ENCODE measurements at regions not wholly inside any gene's neighbourhood (a gene's known extent, or its start where the extent isn't known, plus 50 kb on each side); places are given as distances from the start of the nearest gene placed in this dataset.

- DNase-seq (ENCODE audit: extremely low spot score): no peak
- CTCF ChIA-PET: interaction anchor here (0.7 to 1.6 kb wide), 7 partner anchors 8 to 319 kb away, joined by 3 to 4 read pairs (median 4); no protein-coding TSS in a partner anchor
- no peak for TF ChIP-seq CTCF (IDR thresholded peaks at IDR 0.05; ENCODE audit: control extremely low read depth, extremely low read depth, low read depth, missing control alignments)
- POLR2A ChIA-PET: no interaction called here
Observed at GRCh38 chr6:148146717-148147462, 195.7 kb upstream of the SASH1 start.

GRCh38 chr6:148147463-148147830, 195.2 kb upstream of the SASH1 start:
- ChIA-PET CTCF (interaction anchor here (0.7 to 3.2 kb wide), 8 partner anchors 8 to 319 kb away, joined by 3 to 13 read pairs (median 4); no protein-coding TSS in a partner anchor), POLR2A (no interaction called here)
- no peak for TF ChIP-seq CTCF (IDR thresholded peaks at IDR 0.05; ENCODE audit: control extremely low read depth, extremely low read depth, low read depth, missing control alignments)
- no peak for DNase-seq (ENCODE audit: extremely low spot score)

GRCh38 chr6:148151896-148152643, 190.6 kb upstream of the SASH1 start:
- ChIA-PET POLR2A (no interaction called here), CTCF (interaction anchor here (0.8 to 3.5 kb wide), 3 partner anchors 13 to 17 kb away, joined by 3 to 13 read pairs (median 4); no protein-coding TSS in a partner anchor)
- no peak for DNase-seq (ENCODE audit: extremely low spot score)
- TF ChIP-seq CTCF (IDR thresholded peaks at IDR 0.05; ENCODE audit: control extremely low read depth, extremely low read depth, low read depth, missing control alignments): no peak

- POLR2A ChIA-PET: no interaction called here
Observed at GRCh38 chr6:148154668-148155067, 188.0 kb upstream of the SASH1 start.

GRCh38 chr6:148155293-148155692, 187.3 kb upstream of the SASH1 start:
- TF ChIP-seq CTCF (IDR thresholded peaks at IDR 0.05; ENCODE audit: control extremely low read depth, extremely low read depth, low read depth, missing control alignments): no peak
- CTCF ChIA-PET: interaction anchor here (0.7 to 3.4 kb wide), 3 partner anchors 8 to 12 kb away, joined by 3 to 18 read pairs (median 3); no protein-coding TSS in a partner anchor
- no peak for DNase-seq (ENCODE audit: extremely low spot score)
- POLR2A ChIA-PET: no interaction called here

More at GRCh38 chr6:148154668-148155067, 188.0 kb upstream of the SASH1 start:
- CTCF ChIA-PET: interaction anchor here (1.3 to 3.4 kb wide), 3 partner anchors 10 to 13 kb away, joined by 3 to 18 read pairs (median 12); no protein-coding TSS in a partner anchor
- DNase-seq (ENCODE audit: extremely low spot score): no peak
- no peak for TF ChIP-seq CTCF (IDR thresholded peaks at IDR 0.05; ENCODE audit: control extremely low read depth, extremely low read depth, low read depth, missing control alignments)

GRCh38 chr6:148157841-148158240, 184.8 kb upstream of the SASH1 start:
- CTCF ChIA-PET: interaction anchor here (1.1 to 2.7 kb wide), 4 partner anchors 10 to 305 kb away, joined by 3 to 12 read pairs (median 5); no protein-coding TSS in a partner anchor

More at GRCh38 chr6:148157841-148158240, 184.8 kb upstream of the SASH1 start:
- POLR2A ChIA-PET: no interaction called here
- DNase-seq (ENCODE audit: extremely low spot score): no peak
- no peak for TF ChIP-seq CTCF (IDR thresholded peaks at IDR 0.05; ENCODE audit: control extremely low read depth, extremely low read depth, low read depth, missing control alignments)

Measured in GM10248 (cell line).